Smooth muscle cell (in vitro differentiated cells): ENCODE measurements at regions not wholly inside any gene's neighbourhood (a gene's known extent, or its start where the extent isn't known, plus 50 kb on each side); places are given as distances from the start of the nearest gene placed in this dataset.

Source experiments
- DNase-seq: peaks from one replicate; lab custom pipeline; 2025; ENCODE audit not compliant: unreplicated experiment; lab: John Stamatoyannopoulos, UW
- H2AFZ ChIP-seq: fragments of 200-600 bp; sonication (generic); 2 replicates; pipeline ENCODE4 v1.6.0; 2016; ENCODE audit warnings: antibody characterized with exemption, low read depth, mild to moderate bottlenecking
- H3F3A ChIP-seq: fragments of 200-600 bp; sonication (generic); 2 replicates; pipeline ENCODE4 v1.6.0; 2017; ENCODE audit warnings: antibody characterized with exemption, low read depth
- H3K27ac ChIP-seq: fragments of 200-600 bp; sonication (generic); 2 replicates; pipeline ENCODE4 v1.5.1; 2016; ENCODE audit warnings: low read depth, mild to moderate bottlenecking
- H3K27me3 ChIP-seq: fragments of 200-600 bp; sonication (generic); 2 replicates; pipeline ENCODE4 v1.6.1; 2016; ENCODE audit warnings: low read depth, mild to moderate bottlenecking
- H3K36me3 ChIP-seq: fragments of 200-600 bp; sonication (generic); 2 replicates; pipeline ENCODE4 v1.5.1; 2016; ENCODE audit warnings: low read depth
- H3K4me1 ChIP-seq: fragments of 200-600 bp; sonication (generic); 2 replicates; pipeline ENCODE4 v1.5.1; 2016; ENCODE audit warnings: low read depth
- H3K4me2 ChIP-seq: fragments of 200-600 bp; sonication (generic); 2 replicates; pipeline ENCODE4 v1.6.0; 2016; ENCODE audit warnings: mild to moderate bottlenecking
- H3K4me3 ChIP-seq: fragments of 200-600 bp; sonication (generic); 2 replicates; pipeline ENCODE4 v1.5.1; 2016; ENCODE audit warnings: mild to moderate bottlenecking
- H3K79me2 ChIP-seq: fragments of 200-600 bp; sonication (generic); 2 replicates; pipeline ENCODE4 v1.6.0; 2016; ENCODE audit warnings: low read depth, mild to moderate bottlenecking
- H3K9ac ChIP-seq: fragments of 200-600 bp; sonication (generic); 2 replicates; pipeline ENCODE4 v1.6.0; 2016; ENCODE audit warnings: low read depth
- H3K9me3 ChIP-seq: fragments of 200-600 bp; sonication (generic); replicated peaks from 2 replicates; pipeline ENCODE4 v1.5.1; 2016; ENCODE audit warnings: low read depth
- H4K20me1 ChIP-seq: fragments of 200-600 bp; sonication (generic); 2 replicates; pipeline ENCODE4 v1.6.0; 2016; ENCODE audit warnings: low read depth
- WGBS: methylation state at CpG from one replicate; pipeline ENCODE4 v1.1.7; 2016; ENCODE audit warnings: low lambda C conversion rate; 5-methylcytosine and 5-hydroxymethylcytosine counted together
- TF ChIP-seq, protein P1 (sequence below): fragments of 200-600 bp; sonication (generic); IDR thresholded peaks from 2 replicates; pipeline ENCODE4 v1.5.1; 2017; ENCODE audit warnings: borderline replicate concordance, mild to moderate bottlenecking, antibody characterized with exemption; ENCODE audit not compliant: insufficient read depth, poor library complexity, severe bottlenecking

DNA sequence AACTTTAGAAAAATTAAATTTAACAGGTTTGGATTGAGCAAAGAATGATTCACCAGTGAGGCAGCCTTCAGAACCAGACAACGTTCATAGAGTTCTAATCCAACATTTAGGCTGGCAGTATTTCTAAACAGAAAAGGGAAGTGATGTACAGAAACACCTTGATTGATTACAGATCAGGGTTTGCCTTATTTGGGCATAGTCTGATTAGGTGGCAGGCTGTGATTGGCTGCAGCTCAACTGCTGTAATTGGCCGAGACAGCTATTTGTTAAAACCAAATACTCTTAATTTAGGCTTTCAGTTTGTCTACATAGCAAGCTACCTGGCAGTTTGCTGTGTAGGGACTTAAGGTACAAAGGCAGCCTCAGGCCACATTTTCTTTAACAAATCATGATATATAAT, 802.5 kb downstream of the IPMK start:
- Histone ChIP-seq H3K27ac (no peak overlapping the region), H3K9me3 (no peaks in the 10 kb centered on the region), H3K4me3 (no peak overlapping the region), H2AFZ (no peak overlapping the region), H3K36me3 (no peaks in the 10 kb centered on the region), H3K9ac (no peak overlapping the region), H4K20me1 (no peaks in the 10 kb centered on the region), H3K79me2 (no peaks in the 10 kb centered on the region), H3K4me2 (no peak overlapping the region), H3F3A (no peaks in the 10 kb centered on the region), H3K4me1 (no peaks in the 10 kb centered on the region), H3K27me3 (no peaks in the 10 kb centered on the region)
- no peak for DNase-seq
- TF ChIP-seq, protein P1, sequence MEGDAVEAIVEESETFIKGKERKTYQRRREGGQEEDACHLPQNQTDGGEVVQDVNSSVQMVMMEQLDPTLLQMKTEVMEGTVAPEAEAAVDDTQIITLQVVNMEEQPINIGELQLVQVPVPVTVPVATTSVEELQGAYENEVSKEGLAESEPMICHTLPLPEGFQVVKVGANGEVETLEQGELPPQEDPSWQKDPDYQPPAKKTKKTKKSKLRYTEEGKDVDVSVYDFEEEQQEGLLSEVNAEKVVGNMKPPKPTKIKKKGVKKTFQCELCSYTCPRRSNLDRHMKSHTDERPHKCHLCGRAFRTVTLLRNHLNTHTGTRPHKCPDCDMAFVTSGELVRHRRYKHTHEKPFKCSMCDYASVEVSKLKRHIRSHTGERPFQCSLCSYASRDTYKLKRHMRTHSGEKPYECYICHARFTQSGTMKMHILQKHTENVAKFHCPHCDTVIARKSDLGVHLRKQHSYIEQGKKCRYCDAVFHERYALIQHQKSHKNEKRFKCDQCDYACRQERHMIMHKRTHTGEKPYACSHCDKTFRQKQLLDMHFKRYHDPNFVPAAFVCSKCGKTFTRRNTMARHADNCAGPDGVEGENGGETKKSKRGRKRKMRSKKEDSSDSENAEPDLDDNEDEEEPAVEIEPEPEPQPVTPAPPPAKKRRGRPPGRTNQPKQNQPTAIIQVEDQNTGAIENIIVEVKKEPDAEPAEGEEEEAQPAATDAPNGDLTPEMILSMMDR = no peak
- 92% methylated on average over 2 of the region's 2 CpGs for WGBS

DNA sequence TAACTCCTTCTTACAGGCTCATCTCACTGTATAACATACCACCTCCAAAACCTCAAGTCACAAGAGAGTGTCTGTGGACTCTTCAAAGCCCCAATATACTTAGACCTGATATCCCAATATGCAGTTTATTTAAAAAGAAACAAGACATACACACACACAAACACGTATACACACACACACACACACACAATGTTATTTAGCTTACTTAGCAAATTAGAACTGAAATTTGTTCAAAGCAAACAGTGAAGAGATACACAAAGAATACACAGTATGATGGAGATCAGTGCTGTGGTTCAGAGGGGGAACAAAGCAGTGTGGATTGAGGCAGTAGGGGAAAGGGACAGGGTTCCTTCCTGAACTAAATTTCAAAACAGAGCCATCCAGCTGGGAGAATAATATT, 807.2 kb downstream of the IPMK start:
- WGBS = 95% methylated on average over 1 of the region's 1 CpG

DNA sequence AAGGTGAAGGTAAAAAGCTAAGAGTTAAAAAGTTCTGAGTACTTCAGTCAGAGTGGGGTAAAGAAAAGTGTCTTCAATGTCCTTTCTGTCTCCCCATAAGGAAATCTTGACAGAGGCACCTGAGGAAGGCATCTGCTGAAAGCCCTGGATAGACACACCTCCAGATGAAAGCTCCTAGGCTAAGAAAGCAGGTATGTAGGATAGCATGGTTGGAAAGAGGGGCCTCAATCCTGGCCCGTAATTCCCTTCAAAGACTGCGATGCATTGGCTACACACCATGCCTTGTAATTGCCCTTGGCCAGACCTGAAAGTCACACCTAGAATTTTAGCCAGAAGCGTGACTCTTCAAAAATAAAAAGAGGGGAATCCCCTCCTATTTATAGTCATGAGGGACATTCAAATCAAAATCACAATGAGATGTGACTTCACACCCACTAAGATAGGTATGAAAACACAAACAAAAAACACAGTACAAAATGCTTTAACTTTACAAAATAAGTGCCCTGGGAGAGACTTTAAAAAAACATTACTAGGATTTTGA, 809.7 kb downstream of the IPMK start:
- TF ChIP-seq, protein P1 = no peak
- WGBS = 88% methylated on average over 3 of the region's 3 CpGs
- no peaks in the 10 kb centered on the region for H3K9me3 ChIP-seq

More for the DNA sequence above, 807.2 kb downstream of the IPMK start:
- H3K9me3 ChIP-seq = no peaks in the 10 kb centered on the region
- no peak overlapping the region for H2AFZ ChIP-seq
- H4K20me1 ChIP-seq = no peaks in the 10 kb centered on the region
- H3K4me3 ChIP-seq = no peak overlapping the region
- no peaks in the 10 kb centered on the region for H3K27me3 ChIP-seq
- no peaks in the 10 kb centered on the region for H3K4me1 ChIP-seq
- no peaks in the 10 kb centered on the region for H3K36me3 ChIP-seq
- no peak overlapping the region for H3K27ac ChIP-seq
- no peaks in the 10 kb centered on the region for H3F3A ChIP-seq
- H3K9ac ChIP-seq = no peak overlapping the region
- no peak for DNase-seq
- H3K79me2 ChIP-seq = no peaks in the 10 kb centered on the region
- TF ChIP-seq, protein P1 = no peak
- no peak overlapping the region for H3K4me2 ChIP-seq

DNA sequence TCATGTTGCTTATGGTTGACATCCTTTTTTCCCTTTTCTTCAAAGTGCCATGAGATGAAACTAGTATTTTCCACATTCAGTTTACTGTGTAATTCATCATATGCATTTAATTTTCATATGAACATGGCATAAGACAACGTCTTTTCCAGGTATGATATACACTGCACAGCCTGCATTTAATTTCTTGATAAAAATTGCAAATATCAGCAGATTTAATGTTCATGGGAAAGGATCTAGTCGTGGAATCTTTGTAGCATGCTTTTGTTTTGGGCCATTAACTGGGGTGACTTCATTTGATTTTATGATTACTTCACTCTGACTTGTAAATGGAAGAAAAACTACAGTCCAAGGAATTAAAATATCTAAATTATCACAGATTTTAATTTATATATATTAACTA, 837.3 kb downstream of the IPMK start:
- Histone ChIP-seq H3K9me3 (no peaks in the 10 kb centered on the region), H3K27ac (no peak overlapping the region), H2AFZ (no peak overlapping the region), H3K4me1 (no peaks in the 10 kb centered on the region), H4K20me1 (no peaks in the 10 kb centered on the region), H3K4me2 (no peak overlapping the region), H3K36me3 (no peaks in the 10 kb centered on the region), H3F3A (no peaks in the 10 kb centered on the region), H3K27me3 (no peaks in the 10 kb centered on the region), H3K9ac (no peak overlapping the region), H3K4me3 (no peak overlapping the region), H3K79me2 (no peaks in the 10 kb centered on the region)
- TF ChIP-seq, protein P1 = no peak
- no peak for DNase-seq
- 71% methylated on average over 2 of the region's 2 CpGs for WGBS

More for the DNA sequence above, 809.7 kb downstream of the IPMK start:
- Histone ChIP-seq H3K79me2 (no peaks in the 10 kb centered on the region), H3K27ac (no peak overlapping the region), H3K27me3 (no peaks in the 10 kb centered on the region), H3K4me3 (no peak overlapping the region), H3K36me3 (no peaks in the 10 kb centered on the region), H2AFZ (no peak overlapping the region), H3K9ac (no peak overlapping the region), H3K4me2 (no peak overlapping the region), H3K4me1 (no peaks in the 10 kb centered on the region), H4K20me1 (no peaks in the 10 kb centered on the region), H3F3A (no peaks in the 10 kb centered on the region)
- no peak for DNase-seq
